Type B pancreatic cell (in vitro differentiated cells): ENCODE measurements at regions not wholly inside any gene's neighbourhood (a gene's known extent, or its start where the extent isn't known, plus 50 kb on each side); places are given as distances from the start of the nearest gene placed in this dataset.

Source experiments
- DNase-seq: peaks from one replicate; pipeline ENCODE4 v3.0.0; 2021; ENCODE audit warnings: mixed read lengths; ENCODE audit not compliant: unreplicated experiment; ENCODE audit errors: extremely low spot score
- H3K27ac Mint-ChIP-seq: 2 replicates; pipeline ENCODE4 v1.8.0; 2021; ENCODE audit warnings: mild to moderate bottlenecking, mixed read lengths
- H3K27me3 Mint-ChIP-seq: 2 replicates; pipeline ENCODE4 v1.8.0; 2021; ENCODE audit warnings: mixed read lengths
- H3K36me3 Mint-ChIP-seq: 2 replicates; pipeline ENCODE4 v1.8.0; 2021; ENCODE audit warnings: mixed read lengths
- H3K4me1 Mint-ChIP-seq: one replicate; pipeline ENCODE4 v1.8.0; 2021; ENCODE audit warnings: mixed read lengths; ENCODE audit not compliant: unreplicated experiment
- H3K4me3 Mint-ChIP-seq: 2 replicates; pipeline ENCODE4 v1.8.0; 2021; ENCODE audit warnings: mild to moderate bottlenecking, mixed read lengths
- H3K9me3 Mint-ChIP-seq: 2 replicates; pipeline ENCODE4 v1.8.0; 2021; ENCODE audit warnings: mixed read lengths
- TF ChIP-seq, protein P1 (sequence below): fragments of 200-600 bp; sonication (generic); conservative IDR thresholded peaks from 2 replicates; pipeline ENCODE4 v1.5.0; 2021; ENCODE audit warnings: antibody characterized with exemption, mild to moderate bottlenecking

GRCh38 chr1:168631671-168632400 is 55.4 kb downstream of the XCL1 start:
- no peak overlapping the region for H3K27ac Mint-ChIP-seq
- H3K4me1 Mint-ChIP-seq, result peaks cover 6% of the 10 kb centered on the region
- DNase-seq, result no peak
- TF ChIP-seq, protein P1, sequence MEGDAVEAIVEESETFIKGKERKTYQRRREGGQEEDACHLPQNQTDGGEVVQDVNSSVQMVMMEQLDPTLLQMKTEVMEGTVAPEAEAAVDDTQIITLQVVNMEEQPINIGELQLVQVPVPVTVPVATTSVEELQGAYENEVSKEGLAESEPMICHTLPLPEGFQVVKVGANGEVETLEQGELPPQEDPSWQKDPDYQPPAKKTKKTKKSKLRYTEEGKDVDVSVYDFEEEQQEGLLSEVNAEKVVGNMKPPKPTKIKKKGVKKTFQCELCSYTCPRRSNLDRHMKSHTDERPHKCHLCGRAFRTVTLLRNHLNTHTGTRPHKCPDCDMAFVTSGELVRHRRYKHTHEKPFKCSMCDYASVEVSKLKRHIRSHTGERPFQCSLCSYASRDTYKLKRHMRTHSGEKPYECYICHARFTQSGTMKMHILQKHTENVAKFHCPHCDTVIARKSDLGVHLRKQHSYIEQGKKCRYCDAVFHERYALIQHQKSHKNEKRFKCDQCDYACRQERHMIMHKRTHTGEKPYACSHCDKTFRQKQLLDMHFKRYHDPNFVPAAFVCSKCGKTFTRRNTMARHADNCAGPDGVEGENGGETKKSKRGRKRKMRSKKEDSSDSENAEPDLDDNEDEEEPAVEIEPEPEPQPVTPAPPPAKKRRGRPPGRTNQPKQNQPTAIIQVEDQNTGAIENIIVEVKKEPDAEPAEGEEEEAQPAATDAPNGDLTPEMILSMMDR, result no peak
- no peaks in the 10 kb centered on the region for H3K36me3 Mint-ChIP-seq
- H3K4me3 Mint-ChIP-seq, result no peak overlapping the region
- peaks cover 3% of the 10 kb centered on the region for H3K27me3 Mint-ChIP-seq
- H3K9me3 Mint-ChIP-seq, result no peaks in the 10 kb centered on the region

DNA sequence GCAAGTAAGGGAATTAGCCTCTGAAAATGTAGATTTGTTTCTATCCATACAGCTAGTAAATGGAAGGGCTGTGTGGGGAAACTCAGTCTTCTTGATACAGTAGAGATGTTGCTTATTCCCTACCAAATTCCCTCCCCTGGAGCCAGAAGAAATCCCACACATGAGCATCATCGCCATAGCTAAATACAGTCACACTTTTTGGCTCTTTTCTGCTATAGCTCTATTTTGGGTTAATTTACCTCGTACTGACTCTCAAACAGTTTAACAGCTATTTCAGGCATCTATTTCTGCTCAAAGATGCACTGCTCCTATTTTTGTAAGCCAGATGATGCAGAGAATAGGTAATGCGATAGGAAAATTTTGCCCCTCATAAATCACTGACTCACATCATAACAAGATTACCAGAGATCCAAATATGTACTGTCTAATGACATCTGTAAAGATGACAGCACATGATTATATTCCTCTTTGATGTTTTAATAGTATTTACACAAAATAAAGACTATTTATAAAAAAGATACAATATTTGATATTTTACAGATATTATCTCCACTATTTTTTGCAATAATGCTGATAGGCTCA is 58.6 kb downstream of the XCL1 start:
- Mint-ChIP-seq H3K9me3 (peaks cover 11% of the 10 kb centered on the region), H3K27ac (no peak overlapping the region), H3K4me1 (peaks cover 18% of the 10 kb centered on the region), H3K36me3 (no peaks in the 10 kb centered on the region), H3K27me3 (no peaks in the 10 kb centered on the region), H3K4me3 (no peak overlapping the region)
- no peak for DNase-seq
- TF ChIP-seq, protein P1, result no peak

- H3K4me3 Mint-ChIP-seq, result no peak overlapping the region
- peaks cover 11% of the 10 kb centered on the region for H3K9me3 Mint-ChIP-seq
- peaks cover 18% of the 10 kb centered on the region for H3K4me1 Mint-ChIP-seq
- H3K27ac Mint-ChIP-seq, result peak overlapping the region; percentile 45
- no peaks in the 10 kb centered on the region for H3K36me3 Mint-ChIP-seq
- no peak for DNase-seq
- no peaks in the 10 kb centered on the region for H3K27me3 Mint-ChIP-seq
- TF ChIP-seq, protein P1, result no peak
Observed at GRCh38 chr1:168636200-168636599, 59.8 kb downstream of the XCL1 start.

DNA sequence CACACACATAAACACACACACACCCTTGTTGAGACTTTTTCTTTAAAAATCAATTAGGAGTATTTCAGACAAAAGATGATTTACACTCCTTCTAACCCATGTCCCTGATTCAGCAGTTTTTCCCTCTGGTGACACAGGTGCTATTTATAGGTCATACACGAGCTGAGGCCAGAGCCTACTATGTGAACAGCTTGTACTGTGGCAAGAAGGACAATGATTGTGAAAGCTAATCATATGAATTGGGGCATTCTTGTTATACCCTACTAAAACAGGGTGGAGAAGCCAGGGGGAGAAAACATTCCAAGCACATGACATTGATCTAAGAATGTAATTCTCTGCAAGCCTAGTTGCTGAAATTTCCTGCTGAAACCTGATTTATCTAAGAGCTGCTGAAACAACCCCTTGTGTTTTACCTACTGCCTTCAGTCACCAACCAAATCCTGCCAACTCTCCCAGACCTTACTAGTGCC is 60.3 kb downstream of the XCL1 start:
- Mint-ChIP-seq H3K27me3 (no peaks in the 10 kb centered on the region), H3K4me3 (no peak overlapping the region), H3K27ac (peak overlapping the region; percentile 45), H3K36me3 (no peaks in the 10 kb centered on the region), H3K9me3 (peaks cover 11% of the 10 kb centered on the region), H3K4me1 (peaks cover 18% of the 10 kb centered on the region)
- no peak for DNase-seq
- TF ChIP-seq, protein P1, result no peak

DNA sequence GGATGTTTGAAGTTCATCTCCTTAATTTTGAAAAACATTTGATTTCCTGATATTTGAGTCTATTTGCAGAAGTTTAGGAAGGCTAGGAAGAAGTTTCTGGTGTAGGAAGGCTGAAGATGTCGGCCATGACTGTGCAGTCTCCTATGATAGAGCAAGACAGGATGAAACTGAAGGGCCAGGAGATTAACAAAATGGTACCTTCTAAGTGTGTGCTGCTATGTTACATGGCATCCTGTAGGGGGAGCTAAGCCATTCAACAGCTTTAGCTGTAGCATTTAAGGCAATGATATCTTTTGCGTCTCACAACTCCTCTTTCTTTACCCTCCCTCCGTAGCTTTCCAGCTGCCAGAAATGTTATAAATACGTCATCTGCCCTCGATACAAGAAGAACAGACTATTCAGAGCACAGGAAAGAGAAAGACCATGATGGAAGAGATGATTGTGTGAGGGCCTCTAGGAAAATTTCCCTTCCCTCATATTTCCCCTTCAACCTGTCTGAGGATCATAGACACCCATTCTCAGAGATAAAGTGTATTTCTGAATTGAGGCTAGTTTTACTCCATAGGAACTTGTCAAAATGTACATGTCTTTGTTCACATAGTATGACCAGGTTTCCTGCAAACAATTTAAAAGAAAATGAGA is 61.1 kb downstream of the XCL1 start:
- DNase-seq, result no peak
- TF ChIP-seq, protein P1, result peak; percentile 76
- Mint-ChIP-seq H3K27ac (peak overlapping the region; percentile 3), H3K4me3 (no peak overlapping the region), H3K9me3 (peaks cover 11% of the 10 kb centered on the region), H3K4me1 (peaks cover 18% of the 10 kb centered on the region), H3K36me3 (no peaks in the 10 kb centered on the region), H3K27me3 (no peaks in the 10 kb centered on the region)
